Spleen (tissue), 7 donors: ENCODE measurements at regions not wholly inside any gene's neighbourhood (a gene's known extent, or its start where the extent isn't known, plus 50 kb on each side); places are given as distances from the start of the nearest gene placed in this dataset.

Experiments
- POLR2AphosphoS5 ChIP-seq, 3 donors: sonication (generic); formaldehyde crosslinking; IDR thresholded peaks; one replicate each; pipeline ENCODE4 v1.5.1; 2017; ENCODE audit warnings: antibody characterized with exemption in 3 of 3
- TF ChIP-seq, protein P1 (sequence below), 11 experiments: fragments of 200-600 bp in 7 of 11; fragments of 450-650 bp in 4 of 11; sonication (generic) in 4 of 11; IDR thresholded peaks in 8 of 11; conservative IDR thresholded peaks in 3 of 11; 1 replicate in 7 of 11; 2 replicates in 4 of 11; pipeline versions ENCODE4 v1.4.0 to v1.8.0; 2016 to 2021; ENCODE audit warnings: antibody characterized with exemption in 11 of 11, inconsistent platforms in 4 of 11, mild to moderate bottlenecking in 1 of 11
- donor health status: DM: no; HTN: no; CAD: no; lungs with moderate emphysema.
- donor health status: DM: no; HTN: no; CAD: no.
- donor health status: DM: no; HTN: no; CAD: no.

DNA sequence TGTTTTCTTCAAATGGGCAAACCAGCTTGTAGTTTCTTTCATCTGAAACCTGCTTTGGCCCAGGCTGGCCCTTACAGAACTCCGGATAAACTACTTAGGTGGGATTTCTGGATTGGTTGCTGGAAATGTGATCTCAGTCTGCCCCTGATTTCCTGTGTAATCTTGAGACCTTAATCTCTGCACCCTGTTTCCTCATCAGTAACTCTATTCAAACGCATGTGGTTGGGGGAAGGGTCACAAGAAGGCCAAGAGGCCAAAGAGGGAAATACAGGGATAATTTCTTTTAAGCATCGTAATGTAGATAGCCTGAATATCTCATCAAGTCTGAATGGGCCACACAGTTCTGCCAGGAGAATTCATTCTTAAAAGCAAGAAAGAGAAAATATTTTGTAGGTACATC lies 483.6 kb downstream of the LTN1 start:
- TF ChIP-seq, protein P1, sequence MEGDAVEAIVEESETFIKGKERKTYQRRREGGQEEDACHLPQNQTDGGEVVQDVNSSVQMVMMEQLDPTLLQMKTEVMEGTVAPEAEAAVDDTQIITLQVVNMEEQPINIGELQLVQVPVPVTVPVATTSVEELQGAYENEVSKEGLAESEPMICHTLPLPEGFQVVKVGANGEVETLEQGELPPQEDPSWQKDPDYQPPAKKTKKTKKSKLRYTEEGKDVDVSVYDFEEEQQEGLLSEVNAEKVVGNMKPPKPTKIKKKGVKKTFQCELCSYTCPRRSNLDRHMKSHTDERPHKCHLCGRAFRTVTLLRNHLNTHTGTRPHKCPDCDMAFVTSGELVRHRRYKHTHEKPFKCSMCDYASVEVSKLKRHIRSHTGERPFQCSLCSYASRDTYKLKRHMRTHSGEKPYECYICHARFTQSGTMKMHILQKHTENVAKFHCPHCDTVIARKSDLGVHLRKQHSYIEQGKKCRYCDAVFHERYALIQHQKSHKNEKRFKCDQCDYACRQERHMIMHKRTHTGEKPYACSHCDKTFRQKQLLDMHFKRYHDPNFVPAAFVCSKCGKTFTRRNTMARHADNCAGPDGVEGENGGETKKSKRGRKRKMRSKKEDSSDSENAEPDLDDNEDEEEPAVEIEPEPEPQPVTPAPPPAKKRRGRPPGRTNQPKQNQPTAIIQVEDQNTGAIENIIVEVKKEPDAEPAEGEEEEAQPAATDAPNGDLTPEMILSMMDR (IDR thresholded peaks at IDR 0.05 in 8 of 11, conservative IDR thresholded peaks at IDR 0.05 in 3 of 11): no peak
- no peak for TF ChIP-seq POLR2AphosphoS5 (IDR thresholded peaks at IDR 0.05)
